PC-3 (cell line): ENCODE measurements at regions not wholly inside any gene's neighbourhood (a gene's known extent, or its start where the extent isn't known, plus 50 kb on each side); places are given as distances from the start of the nearest gene placed in this dataset.

Source experiments
- CTCF ChIP-seq: fragments of 300-600 bp; sonication (generic); conservative IDR thresholded peaks from 2 replicates; pipeline ENCODE4 v1.5.1; 2017; ENCODE audit warnings: antibody characterized with exemption, low read depth, mild to moderate bottlenecking, low read length
- EZH2 ChIP-seq: fragments of 300-600 bp; sonication (generic); IDR thresholded peaks from one replicate; pipeline ENCODE4 v1.6.1; 2017; ENCODE audit warnings: antibody characterized with exemption, mild to moderate bottlenecking, low read length; ENCODE audit not compliant: unreplicated experiment
- EZH2phosphoT487 ChIP-seq: fragments of 300-600 bp; sonication (generic); IDR thresholded peaks from 2 replicates; pipeline ENCODE4 v1.6.1; 2018; ENCODE audit warnings: mild to moderate bottlenecking, antibody characterized with exemption, low read length, borderline replicate concordance

- TF ChIP-seq CTCF = no peak
- TF ChIP-seq EZH2phosphoT487 = no peak
- no peak for TF ChIP-seq EZH2
Observed at GRCh38 chr3:20450611-20451010, 264.6 kb upstream of the SGO1 start.
